SU-DHL-6 (cell line): ENCODE measurements at regions not wholly inside any gene's neighbourhood (a gene's known extent, or its start where the extent isn't known, plus 50 kb on each side); places are given as distances from the start of the nearest gene placed in this dataset.

ENCODE experiments used
- EZH2phosphoT487 ChIP-seq: fragments of 200-600 bp; sonication (generic), shearing (Covaris generic); conservative IDR thresholded peaks from 2 replicates; pipeline ENCODE4 v1.6.1; 2018; ENCODE audit warnings: mild to moderate bottlenecking, antibody characterized with exemption, low read length, moderate library complexity, mixed read lengths
- TF ChIP-seq, protein P1 (sequence below): fragments of 200-600 bp; sonication (generic); IDR thresholded peaks from one replicate; pipeline ENCODE4 v1.5.1; 2017; ENCODE audit warnings: antibody characterized with exemption, mild to moderate bottlenecking, low read length, moderate library complexity; ENCODE audit not compliant: insufficient read depth, poor library complexity, severe bottlenecking

DNA sequence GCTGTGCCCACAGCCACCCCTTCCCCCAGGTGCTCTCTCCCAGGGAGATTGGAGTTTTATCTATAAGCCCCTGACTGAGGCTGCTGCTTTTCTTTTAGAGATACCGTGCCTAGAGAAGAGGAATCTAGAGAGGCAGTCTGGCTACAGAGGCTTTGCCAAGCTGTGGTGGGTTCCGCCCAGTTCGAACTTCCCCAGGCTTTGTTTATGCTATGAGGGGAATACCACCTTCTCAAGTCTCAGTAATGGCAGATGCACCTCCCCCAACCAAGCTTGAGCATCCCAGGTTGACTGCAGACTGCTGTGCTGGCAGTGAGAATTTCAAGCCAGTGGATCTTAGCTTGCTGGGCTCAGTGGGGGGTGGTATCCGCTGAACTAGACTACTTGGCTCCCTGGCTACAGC lies 157.4 kb downstream of the CAAP1 start:
- TF ChIP-seq, protein P1, sequence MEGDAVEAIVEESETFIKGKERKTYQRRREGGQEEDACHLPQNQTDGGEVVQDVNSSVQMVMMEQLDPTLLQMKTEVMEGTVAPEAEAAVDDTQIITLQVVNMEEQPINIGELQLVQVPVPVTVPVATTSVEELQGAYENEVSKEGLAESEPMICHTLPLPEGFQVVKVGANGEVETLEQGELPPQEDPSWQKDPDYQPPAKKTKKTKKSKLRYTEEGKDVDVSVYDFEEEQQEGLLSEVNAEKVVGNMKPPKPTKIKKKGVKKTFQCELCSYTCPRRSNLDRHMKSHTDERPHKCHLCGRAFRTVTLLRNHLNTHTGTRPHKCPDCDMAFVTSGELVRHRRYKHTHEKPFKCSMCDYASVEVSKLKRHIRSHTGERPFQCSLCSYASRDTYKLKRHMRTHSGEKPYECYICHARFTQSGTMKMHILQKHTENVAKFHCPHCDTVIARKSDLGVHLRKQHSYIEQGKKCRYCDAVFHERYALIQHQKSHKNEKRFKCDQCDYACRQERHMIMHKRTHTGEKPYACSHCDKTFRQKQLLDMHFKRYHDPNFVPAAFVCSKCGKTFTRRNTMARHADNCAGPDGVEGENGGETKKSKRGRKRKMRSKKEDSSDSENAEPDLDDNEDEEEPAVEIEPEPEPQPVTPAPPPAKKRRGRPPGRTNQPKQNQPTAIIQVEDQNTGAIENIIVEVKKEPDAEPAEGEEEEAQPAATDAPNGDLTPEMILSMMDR: no peak
- no peak for TF ChIP-seq EZH2phosphoT487
